GM23338 (cell line): ENCODE measurements at regions not wholly inside any gene's neighbourhood (a gene's known extent, or its start where the extent isn't known, plus 50 kb on each side); places are given as distances from the start of the nearest gene placed in this dataset.

Experiments
- CREB1 ChIP-seq: fragments of 250-450 bp; sonication (Bioruptor Pico); IDR thresholded peaks from 2 replicates; pipeline ENCODE4 v1.5.0; 2020; ENCODE audit warnings: low read depth, mild to moderate bottlenecking, moderate library complexity
- ETS1 ChIP-seq: IDR thresholded peaks from 2 replicates; pipeline ENCODE4 v1.6.1; 2016; ENCODE audit warnings: antibody characterized with exemption
- EZH2phosphoT487 ChIP-seq: fragments of 200-600 bp; sonication (generic); IDR thresholded peaks from one replicate; pipeline ENCODE4 v1.8.1; 2018; ENCODE audit warnings: antibody characterized with exemption; ENCODE audit not compliant: unreplicated experiment
- JUNB ChIP-seq: IDR thresholded peaks from one replicate; pipeline ENCODE4 v1.6.1; 2016; ENCODE audit warnings: antibody characterized with exemption; ENCODE audit not compliant: unreplicated experiment
- POLR2AphosphoS5 ChIP-seq: IDR thresholded peaks from 2 replicates; pipeline ENCODE4 v1.6.1; 2016; ENCODE audit warnings: antibody characterized with exemption, low read depth
- REST ChIP-seq: IDR thresholded peaks from one replicate; pipeline ENCODE4 v1.6.1; 2018; ENCODE audit warnings: antibody characterized with exemption; ENCODE audit not compliant: unreplicated experiment
- STAT1 ChIP-seq: IDR thresholded peaks from one replicate; pipeline ENCODE4 v1.6.1; 2016; ENCODE audit warnings: antibody characterized with exemption; ENCODE audit not compliant: unreplicated experiment
- ZNF114 ChIP-seq: fragments of 250-450 bp; sonication (Bioruptor Pico); IDR thresholded peaks from 2 replicates; pipeline ENCODE4 v1.5.0; 2020; ENCODE audit warnings: mild to moderate bottlenecking, moderate library complexity
- ZNF331 ChIP-seq: fragments of 250-450 bp; sonication (Bioruptor Pico); IDR thresholded peaks from 2 replicates; pipeline ENCODE4 v1.5.0; 2020; ENCODE audit warnings: low read depth, mild to moderate bottlenecking, moderate library complexity
- ZNF462 ChIP-seq: fragments of 250-450 bp; sonication (Bioruptor Pico); IDR thresholded peaks from 2 replicates; pipeline ENCODE4 v1.5.0; 2020; ENCODE audit warnings: mild to moderate bottlenecking, moderate library complexity

- TF ChIP-seq ZNF462 (CRISPR knock-in tag): no peak
- no peak for TF ChIP-seq JUNB
- no peak for TF ChIP-seq ETS1
- no peak for TF ChIP-seq STAT1
- no peak for TF ChIP-seq REST
- TF ChIP-seq CREB1 (CRISPR knock-in tag): no peak
- TF ChIP-seq EZH2phosphoT487: no peak
- no peak for TF ChIP-seq ZNF331 (CRISPR knock-in tag)
- TF ChIP-seq ZNF114 (CRISPR knock-in tag): no peak
- no peak for TF ChIP-seq POLR2AphosphoS5
Measured at GRCh38 chr13:48156466-48156865, 61.6 kb upstream of the MED4 start (continued).
